ENCODE measurements at regions not wholly inside any gene's neighbourhood (a gene's known extent, or its start where the extent isn't known, plus 50 kb on each side); places are given as distances from the start of the nearest gene placed in this dataset.

DNA sequence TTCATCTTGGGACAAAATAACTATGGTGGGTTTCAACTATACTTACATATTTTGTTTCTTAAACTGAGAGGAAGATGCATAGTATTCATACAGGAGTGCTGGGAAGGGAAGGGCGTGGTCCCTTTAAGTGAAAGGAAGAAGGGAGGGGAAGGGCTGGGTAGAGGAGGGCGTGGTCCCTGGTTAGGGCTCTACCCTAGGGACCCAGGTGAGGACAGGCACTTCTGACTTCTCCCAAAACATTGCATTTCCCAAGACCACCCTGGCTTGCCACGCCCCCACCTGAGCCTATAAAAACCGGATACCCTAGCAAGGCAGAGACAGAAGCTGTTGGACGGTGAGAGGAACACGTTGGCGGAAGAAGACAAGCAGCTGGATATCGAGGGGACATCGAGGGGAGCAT is 157.6 kb upstream of the PLXNA4 start:
- CTCF ChIA-PET (ENCODE audit: partially characterized antibody): no interaction called here
- Histone ChIP-seq H3K27ac (ENCODE audit: low read depth, low read length) (no peak overlapping the region), H3K4me1 (ENCODE audit: insufficient read depth, low read length) (no peaks in the 10 kb centered on the region), H3K27me3 (ENCODE audit: insufficient read depth, low read length) (no peaks in the 10 kb centered on the region), H3K4me3 (ENCODE audit: low read length in 2 of 2) (no peak overlapping the region), H3K9me3 (ENCODE audit: control insufficient read depth in 1 of 2, low read length in 2 of 2) (no peaks in the 10 kb centered on the region), H3K36me3 (ENCODE audit: insufficient read depth, low read length) (no peaks in the 10 kb centered on the region)
- H3K4me1 Mint-ChIP-seq: peaks cover 0 to 2% (median 0%) of the 10 kb centered on the region in 4 donors
- no peak for DNase-seq
- peaks cover 0 to 2% (median 0%) of the 10 kb centered on the region in 8 donors for H3K9me3 Mint-ChIP-seq
- POLR2A ChIA-PET (ENCODE audit: partially characterized antibody): no interaction called here
- no peaks in the 10 kb centered on the region for H3K36me3 Mint-ChIP-seq
- peaks cover 0 to 9% of the 10 kb centered on the region in 2 donors for H3K27me3 Mint-ChIP-seq
- H3K4me3 Mint-ChIP-seq: peak overlapping the region in 1 of 8 donors; percentile 7
- intact Hi-C loops (cut with micrococcal nuclease): no loop called here
- no peak overlapping the region for H3K27ac Mint-ChIP-seq

GRCh38 chr7:132732321-132732865 is 156.1 kb upstream of the PLXNA4 start:
- intact Hi-C loops (cut with micrococcal nuclease): no loop called here
- Histone ChIP-seq H3K9me3 (ENCODE audit: control insufficient read depth in 1 of 2, low read length in 2 of 2) (no peaks in the 10 kb centered on the region), H3K4me3 (ENCODE audit: low read length in 2 of 2) (no peak overlapping the region), H3K36me3 (ENCODE audit: insufficient read depth, low read length) (no peaks in the 10 kb centered on the region), H3K27ac (ENCODE audit: low read depth, low read length) (no peak overlapping the region), H3K4me1 (ENCODE audit: insufficient read depth, low read length) (no peaks in the 10 kb centered on the region), H3K27me3 (ENCODE audit: insufficient read depth, low read length) (no peaks in the 10 kb centered on the region)
- Mint-ChIP-seq H3K9me3 (peaks cover 0 to 3% (median 0%) of the 10 kb centered on the region in 8 donors), H3K4me3 (no peak overlapping the region), H3K27ac (no peak overlapping the region), H3K27me3 (peaks cover 0 to 5% of the 10 kb centered on the region in 2 donors), H3K4me1 (peaks cover 0 to 2% (median 0%) of the 10 kb centered on the region in 4 donors), H3K36me3 (no peaks in the 10 kb centered on the region)
- POLR2A ChIA-PET (ENCODE audit: partially characterized antibody): no interaction called here
- CTCF ChIA-PET (ENCODE audit: partially characterized antibody): no interaction called here
- no peak for DNase-seq

GRCh38 chr7:132730105-132730504 is 153.8 kb upstream of the PLXNA4 start:
- intact Hi-C loops (cut with micrococcal nuclease): no loop called here
- peaks cover 0 to 2% (median 0%) of the 10 kb centered on the region in 4 donors for H3K4me1 Mint-ChIP-seq
- Histone ChIP-seq H3K4me1 (ENCODE audit: insufficient read depth, low read length) (no peaks in the 10 kb centered on the region), H3K36me3 (ENCODE audit: insufficient read depth, low read length) (no peaks in the 10 kb centered on the region), H3K9me3 (ENCODE audit: control insufficient read depth in 1 of 2, low read length in 2 of 2) (no peaks in the 10 kb centered on the region), H3K27ac (ENCODE audit: low read depth, low read length) (no peak overlapping the region), H3K27me3 (ENCODE audit: insufficient read depth, low read length) (no peaks in the 10 kb centered on the region), H3K4me3 (ENCODE audit: low read length in 2 of 2) (no peak overlapping the region)
- H3K27ac Mint-ChIP-seq: no peak overlapping the region
- ChIA-PET CTCF (ENCODE audit: partially characterized antibody) (no interaction called here), POLR2A (ENCODE audit: partially characterized antibody) (no interaction called here)
- peaks cover 0 to 4% (median 0%) of the 10 kb centered on the region in 8 donors for H3K9me3 Mint-ChIP-seq
- H3K27me3 Mint-ChIP-seq: peaks cover 0 to 9% of the 10 kb centered on the region in 2 donors
- no peaks in the 10 kb centered on the region for H3K36me3 Mint-ChIP-seq
- DNase-seq: no peak
- no peak overlapping the region for H3K4me3 Mint-ChIP-seq

- no peaks in the 10 kb centered on the region for H3K27me3 ChIP-seq (ENCODE audit: insufficient read depth, low read length)
- H3K9me3 ChIP-seq (ENCODE audit: control insufficient read depth in 1 of 2, low read length in 2 of 2): no peaks in the 10 kb centered on the region
- Mint-ChIP-seq H3K4me3 (no peak overlapping the region), H3K27me3 (peaks cover 6% of the 10 kb centered on the region in 2 donors), H3K27ac (no peak overlapping the region), H3K36me3 (no peaks in the 10 kb centered on the region), H3K4me1 (no peaks in the 10 kb centered on the region), H3K9me3 (peaks cover 0 to 21% (median 14%) of the 10 kb centered on the region in 8 donors)
- DNase-seq: no peak
- ChIA-PET POLR2A (ENCODE audit: partially characterized antibody) (no interaction called here), CTCF (ENCODE audit: partially characterized antibody) (no interaction called here)
- intact Hi-C loops (cut with micrococcal nuclease): no loop called here
- H3K4me1 ChIP-seq (ENCODE audit: insufficient read depth, low read length): no peaks in the 10 kb centered on the region
- H3K27ac ChIP-seq (ENCODE audit: low read depth, low read length): no peak overlapping the region
- no peak overlapping the region for H3K4me3 ChIP-seq (ENCODE audit: low read length in 2 of 2)
- no peaks in the 10 kb centered on the region for H3K36me3 ChIP-seq (ENCODE audit: insufficient read depth, low read length)
Measured at GRCh38 chr7:132723506-132724081, 147.3 kb upstream of the PLXNA4 start.

DNA sequence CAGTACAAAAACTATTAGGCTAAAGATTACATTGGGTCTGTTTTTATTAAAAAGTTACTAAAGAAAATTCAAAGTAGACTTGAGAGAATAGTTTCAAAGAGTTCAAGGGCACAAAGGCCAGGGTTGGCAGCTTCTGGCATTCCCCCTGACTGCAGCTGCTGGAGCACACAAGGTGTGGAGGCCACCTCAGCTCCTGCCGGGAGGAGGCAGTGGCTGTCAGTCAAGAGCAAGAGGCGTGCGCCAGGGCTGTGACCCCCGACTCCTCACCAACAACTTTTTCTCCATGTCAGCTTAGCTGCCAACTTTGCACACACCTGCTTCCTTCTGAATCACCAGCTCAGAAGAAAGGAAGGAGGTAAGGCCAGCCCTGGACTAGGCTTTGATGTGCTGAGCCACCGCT is 144.6 kb upstream of the PLXNA4 start:
- H3K27ac Mint-ChIP-seq: no peak overlapping the region
- peaks cover 0 to 22% (median 15%) of the 10 kb centered on the region in 8 donors for H3K9me3 Mint-ChIP-seq
- no peaks in the 10 kb centered on the region for H3K36me3 Mint-ChIP-seq
- Histone ChIP-seq H3K27me3 (ENCODE audit: insufficient read depth, low read length) (no peaks in the 10 kb centered on the region), H3K4me1 (ENCODE audit: insufficient read depth, low read length) (no peaks in the 10 kb centered on the region), H3K36me3 (ENCODE audit: insufficient read depth, low read length) (no peaks in the 10 kb centered on the region), H3K4me3 (ENCODE audit: low read length in 2 of 2) (no peak overlapping the region), H3K27ac (ENCODE audit: low read depth, low read length) (no peak overlapping the region), H3K9me3 (ENCODE audit: control insufficient read depth in 1 of 2, low read length in 2 of 2) (no peaks in the 10 kb centered on the region)
- CTCF ChIA-PET (ENCODE audit: partially characterized antibody): no interaction called here
- no peaks in the 10 kb centered on the region for H3K4me1 Mint-ChIP-seq
- POLR2A ChIA-PET (ENCODE audit: partially characterized antibody): no interaction called here
- no peak for DNase-seq
- intact Hi-C loops (cut with micrococcal nuclease): no loop called here
- H3K4me3 Mint-ChIP-seq: no peak overlapping the region
- H3K27me3 Mint-ChIP-seq: peaks cover 6% of the 10 kb centered on the region in 2 donors

DNA sequence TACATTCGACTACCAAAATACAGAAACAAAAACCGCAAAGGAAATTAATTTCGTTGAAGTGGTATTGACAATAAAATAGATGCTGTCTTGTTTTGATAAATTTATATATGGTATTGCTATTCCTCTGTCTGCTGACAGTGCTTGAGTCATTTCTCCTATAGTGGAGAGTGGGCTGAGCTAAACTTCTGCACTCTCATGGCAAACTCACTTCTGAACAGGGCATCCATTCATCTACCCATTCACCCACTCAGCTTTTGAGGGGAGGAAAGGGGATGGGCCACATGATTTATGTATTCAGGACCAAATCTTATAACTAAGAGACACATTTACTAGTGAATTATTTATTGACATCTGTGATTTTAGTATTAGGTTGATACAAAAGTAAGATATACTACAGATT is 137.6 kb upstream of the PLXNA4 start:
- no peak overlapping the region for H3K27ac Mint-ChIP-seq
- ChIA-PET CTCF (ENCODE audit: partially characterized antibody) (no interaction called here), POLR2A (ENCODE audit: partially characterized antibody) (no interaction called here)
- no peak for DNase-seq
- Histone ChIP-seq H3K36me3 (ENCODE audit: insufficient read depth, low read length) (no peaks in the 10 kb centered on the region), H3K4me1 (ENCODE audit: insufficient read depth, low read length) (no peaks in the 10 kb centered on the region), H3K9me3 (ENCODE audit: control insufficient read depth in 1 of 2, low read length in 2 of 2) (no peaks in the 10 kb centered on the region), H3K4me3 (ENCODE audit: low read length in 2 of 2) (no peak overlapping the region), H3K27me3 (ENCODE audit: insufficient read depth, low read length) (no peaks in the 10 kb centered on the region), H3K27ac (ENCODE audit: low read depth, low read length) (no peak overlapping the region)
- intact Hi-C loops (cut with micrococcal nuclease): no loop called here
- H3K27me3 Mint-ChIP-seq: no peaks in the 10 kb centered on the region
- peaks cover 0 to 3% (median 0%) of the 10 kb centered on the region in 4 donors for H3K4me1 Mint-ChIP-seq
- no peaks in the 10 kb centered on the region for H3K36me3 Mint-ChIP-seq
- no peak overlapping the region for H3K4me3 Mint-ChIP-seq
- peaks cover 0 to 6% (median 2%) of the 10 kb centered on the region in 8 donors for H3K9me3 Mint-ChIP-seq

DNA sequence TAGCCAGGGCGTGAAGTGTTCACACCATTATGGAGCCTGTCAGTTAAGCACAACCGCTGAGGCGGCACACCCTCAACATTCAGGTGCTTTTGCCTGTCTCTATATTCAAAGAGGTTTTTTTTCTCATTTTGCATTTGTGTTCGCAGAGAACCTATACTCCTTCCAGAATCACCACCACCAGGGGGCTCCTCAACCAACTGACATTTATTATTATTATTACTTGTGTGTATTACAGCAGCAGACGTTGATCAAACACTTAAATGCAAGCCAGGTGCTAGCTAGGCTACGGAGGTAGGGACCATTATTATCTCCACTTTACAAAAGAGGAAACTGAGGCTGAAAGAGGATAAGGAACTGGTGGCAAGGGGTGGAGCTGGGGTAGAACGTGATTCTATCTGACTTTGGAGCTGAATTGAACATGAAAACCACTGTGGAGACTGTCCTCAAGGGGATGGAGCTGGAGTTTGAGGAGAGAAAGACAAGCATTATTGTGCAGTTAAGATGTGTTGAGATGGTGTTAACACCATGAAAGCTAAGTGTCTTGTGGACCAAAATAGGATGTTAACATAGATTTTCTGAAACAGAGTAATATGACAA is 133.8 kb upstream of the PLXNA4 start:
- H3K36me3 Mint-ChIP-seq: no peaks in the 10 kb centered on the region
- no peak overlapping the region for H3K27ac Mint-ChIP-seq
- ChIA-PET CTCF (ENCODE audit: partially characterized antibody) (interaction anchor here (1.2 to 2.9 kb wide), 5 partner anchors 8 to 724 kb away, joined by 3 to 17 read pairs (median 6); no protein-coding TSS in a partner anchor), POLR2A (ENCODE audit: partially characterized antibody) (no interaction called here)
- Histone ChIP-seq H3K4me3 (ENCODE audit: low read length in 2 of 2) (no peak overlapping the region), H3K9me3 (ENCODE audit: control insufficient read depth in 1 of 2, low read length in 2 of 2) (no peaks in the 10 kb centered on the region), H3K27me3 (ENCODE audit: insufficient read depth, low read length) (no peaks in the 10 kb centered on the region), H3K27ac (ENCODE audit: low read depth, low read length) (no peak overlapping the region), H3K4me1 (ENCODE audit: insufficient read depth, low read length) (no peaks in the 10 kb centered on the region), H3K36me3 (ENCODE audit: insufficient read depth, low read length) (no peaks in the 10 kb centered on the region)
- H3K4me3 Mint-ChIP-seq: no peak overlapping the region
- intact Hi-C loops (cut with micrococcal nuclease): no loop called here
- peak in 4 of 5 donors; percentile 8 to 25 (median 15) for DNase-seq
- H3K9me3 Mint-ChIP-seq: no peaks in the 10 kb centered on the region
- H3K27me3 Mint-ChIP-seq: no peaks in the 10 kb centered on the region
- peaks cover 0 to 3% (median 0%) of the 10 kb centered on the region in 4 donors for H3K4me1 Mint-ChIP-seq
